Sigmoid colon (tissue), 4 donors: ENCODE measurements at regions not wholly inside any gene's neighbourhood (a gene's known extent, or its start where the extent isn't known, plus 50 kb on each side); places are given as distances from the start of the nearest gene placed in this dataset.

ENCODE experiments used
- POLR2A ChIP-seq, 2 donors: fragments of 450-650 bp; IDR thresholded peaks; one replicate each; pipeline ENCODE4 v1.6.1; 2016; ENCODE audit warnings: antibody characterized with exemption in 2 of 2, mild to moderate bottlenecking in 2 of 2, moderate library complexity in 2 of 2
- POLR2AphosphoS5 ChIP-seq, 4 donors: sonication (generic); formaldehyde crosslinking; IDR thresholded peaks; one replicate each; pipeline ENCODE4 v1.6.1; 2017; ENCODE audit warnings: antibody characterized with exemption in 4 of 4
- TF ChIP-seq, protein P1 (sequence below), 4 experiments: fragments of 450-650 bp in 3 of 4; fragments of 200-600 bp in 1 of 4; IDR thresholded peaks; one replicate each; pipeline ENCODE4 v1.5.1; 2016 to 2019; ENCODE audit warnings: antibody characterized with exemption in 4 of 4, mild to moderate bottlenecking in 3 of 4, moderate library complexity in 2 of 4

DNA sequence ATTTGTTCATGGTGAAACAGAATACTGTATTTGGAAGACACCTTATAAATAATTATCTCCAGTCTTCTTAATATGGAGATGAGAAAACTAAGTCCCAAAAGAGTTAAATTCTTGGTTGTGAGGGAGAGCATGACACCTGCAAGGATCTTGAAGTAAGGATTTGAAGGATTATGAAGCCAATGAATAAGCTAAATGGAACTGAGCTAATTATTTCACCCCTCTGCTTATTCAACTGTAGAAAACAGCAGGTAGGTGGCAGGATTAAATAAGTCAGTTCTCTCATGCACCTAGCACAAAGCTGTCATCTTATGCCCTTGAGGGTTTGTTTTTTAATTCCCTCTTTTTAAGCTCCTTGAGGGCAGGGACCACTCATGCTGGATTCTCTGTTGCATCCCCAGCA is 457.3 kb downstream of the ETS1 start:
- no peak for TF ChIP-seq POLR2A (IDR thresholded peaks at IDR 0.05)
- TF ChIP-seq, protein P1, sequence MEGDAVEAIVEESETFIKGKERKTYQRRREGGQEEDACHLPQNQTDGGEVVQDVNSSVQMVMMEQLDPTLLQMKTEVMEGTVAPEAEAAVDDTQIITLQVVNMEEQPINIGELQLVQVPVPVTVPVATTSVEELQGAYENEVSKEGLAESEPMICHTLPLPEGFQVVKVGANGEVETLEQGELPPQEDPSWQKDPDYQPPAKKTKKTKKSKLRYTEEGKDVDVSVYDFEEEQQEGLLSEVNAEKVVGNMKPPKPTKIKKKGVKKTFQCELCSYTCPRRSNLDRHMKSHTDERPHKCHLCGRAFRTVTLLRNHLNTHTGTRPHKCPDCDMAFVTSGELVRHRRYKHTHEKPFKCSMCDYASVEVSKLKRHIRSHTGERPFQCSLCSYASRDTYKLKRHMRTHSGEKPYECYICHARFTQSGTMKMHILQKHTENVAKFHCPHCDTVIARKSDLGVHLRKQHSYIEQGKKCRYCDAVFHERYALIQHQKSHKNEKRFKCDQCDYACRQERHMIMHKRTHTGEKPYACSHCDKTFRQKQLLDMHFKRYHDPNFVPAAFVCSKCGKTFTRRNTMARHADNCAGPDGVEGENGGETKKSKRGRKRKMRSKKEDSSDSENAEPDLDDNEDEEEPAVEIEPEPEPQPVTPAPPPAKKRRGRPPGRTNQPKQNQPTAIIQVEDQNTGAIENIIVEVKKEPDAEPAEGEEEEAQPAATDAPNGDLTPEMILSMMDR (IDR thresholded peaks at IDR 0.05) = no peak
- no peak for TF ChIP-seq POLR2AphosphoS5 (IDR thresholded peaks at IDR 0.05)
